Lower lobe of right lung (tissue), 2 donors: ENCODE measurements at regions not wholly inside any gene's neighbourhood (a gene's known extent, or its start where the extent isn't known, plus 50 kb on each side); places are given as distances from the start of the nearest gene placed in this dataset.

Experiments used
- ATAC-seq, 2 donors: fragments of 200-7000 bp; cut with Tn5 transposase; one replicate each; pipeline ENCODE4 v1.9.1; 2020 to 2022; ENCODE audit warnings: mild to moderate bottlenecking in 2 of 2, moderate library complexity in 2 of 2
- DNase-seq: peaks from one replicate; pipeline ENCODE4 v3.0.0-alpha.2; 2020
- H3K27ac ChIP-seq: fragments of 200-600 bp; one replicate; pipeline ENCODE4 v1.8.0; 2022
- H3K27me3 ChIP-seq: fragments of 200-600 bp; one replicate; pipeline ENCODE4 v1.8.0; 2022; ENCODE audit warnings: low read depth
- H3K36me3 ChIP-seq: fragments of 200-600 bp; one replicate; pipeline ENCODE4 v1.8.0; 2022; ENCODE audit warnings: mild to moderate bottlenecking
- H3K4me1 ChIP-seq: fragments of 200-600 bp; one replicate; pipeline ENCODE4 v1.8.0; 2022
- H3K4me3 ChIP-seq: fragments of 200-600 bp; one replicate; pipeline ENCODE4 v1.8.0; 2022; ENCODE audit warnings: mild to moderate bottlenecking
- H3K9me3 ChIP-seq: fragments of 200-600 bp; one replicate; pipeline ENCODE4 v1.8.0; 2022
- CTCF ChIP-seq: fragments of 200-600 bp; IDR thresholded peaks from one replicate; pipeline ENCODE4 v1.8.0; 2022; ENCODE audit warnings: antibody characterized with exemption, mild to moderate bottlenecking
- intact Hi-C: fragments of 100-400 bp; cut with DNase I; formaldehyde crosslinking; loops from one replicate; pipeline ENCODE4 v1.11.0; 2022
- donor health status: DM: no; HTN: yes; CAD: no; lungs with severe emphysema.

GRCh38 chr7:84336766-84337165, 142.2 kb upstream of the SEMA3A start:
- no peak overlapping the region for H3K4me3 ChIP-seq
- intact Hi-C loops: no loop called here
- no peaks in the 10 kb centered on the region for H3K4me1 ChIP-seq
- no peaks in the 10 kb centered on the region for H3K36me3 ChIP-seq
- no peaks in the 10 kb centered on the region for H3K9me3 ChIP-seq
- H3K27ac ChIP-seq: no peak overlapping the region
- no peak for DNase-seq
- no peaks in the 10 kb centered on the region for H3K27me3 ChIP-seq
- ATAC-seq: no peak
- TF ChIP-seq CTCF: no peak

- no peak for TF ChIP-seq CTCF
- intact Hi-C loops: no loop called here
These were observed 141.7 kb upstream of the SEMA3A start for GRCh38 chr7:84336303-84336702.

GRCh38 chr7:84331616-84332015, 137.0 kb upstream of the SEMA3A start:
- no peaks in the 10 kb centered on the region for H3K36me3 ChIP-seq
- no peak for DNase-seq
- intact Hi-C loops: no loop called here
- no peak for ATAC-seq
- H3K27me3 ChIP-seq: no peaks in the 10 kb centered on the region
- H3K4me1 ChIP-seq: no peaks in the 10 kb centered on the region
- no peak overlapping the region for H3K27ac ChIP-seq
- no peak overlapping the region for H3K4me3 ChIP-seq
- TF ChIP-seq CTCF: no peak
- H3K9me3 ChIP-seq: no peaks in the 10 kb centered on the region

More at GRCh38 chr7:84336303-84336702, 141.7 kb upstream of the SEMA3A start:
- Histone ChIP-seq H3K4me3 (no peak overlapping the region), H3K9me3 (no peaks in the 10 kb centered on the region), H3K27ac (no peak overlapping the region), H3K36me3 (no peaks in the 10 kb centered on the region), H3K4me1 (no peaks in the 10 kb centered on the region), H3K27me3 (no peaks in the 10 kb centered on the region)
- ATAC-seq: no peak
- no peak for DNase-seq

GRCh38 chr7:84328571-84328970, 134.0 kb upstream of the SEMA3A start:
- H3K36me3 ChIP-seq: no peaks in the 10 kb centered on the region
- DNase-seq (no peak), ATAC-seq (no peak)
- H3K9me3 ChIP-seq: no peaks in the 10 kb centered on the region
- intact Hi-C loops: no loop called here
- H3K4me1 ChIP-seq: no peaks in the 10 kb centered on the region
- no peak overlapping the region for H3K27ac ChIP-seq
- H3K27me3 ChIP-seq: no peaks in the 10 kb centered on the region
- no peak for TF ChIP-seq CTCF
- no peak overlapping the region for H3K4me3 ChIP-seq

GRCh38 chr7:84324136-84324630, 129.6 kb upstream of the SEMA3A start:
- ATAC-seq (no peak), DNase-seq (no peak)
- Histone ChIP-seq H3K4me3 (no peak overlapping the region), H3K27me3 (no peaks in the 10 kb centered on the region), H3K9me3 (no peaks in the 10 kb centered on the region), H3K27ac (no peak overlapping the region), H3K4me1 (no peaks in the 10 kb centered on the region), H3K36me3 (no peaks in the 10 kb centered on the region)
- TF ChIP-seq CTCF: no peak
- intact Hi-C loops: no loop called here

GRCh38 chr7:84317536-84317935, 122.9 kb upstream of the SEMA3A start:
- no peaks in the 10 kb centered on the region for H3K9me3 ChIP-seq
- no peak overlapping the region for H3K4me3 ChIP-seq
- ATAC-seq: no peak
- no peak overlapping the region for H3K27ac ChIP-seq
- intact Hi-C loops: no loop called here
- no peaks in the 10 kb centered on the region for H3K4me1 ChIP-seq
- DNase-seq: no peak
- no peaks in the 10 kb centered on the region for H3K27me3 ChIP-seq
- TF ChIP-seq CTCF: no peak
- no peaks in the 10 kb centered on the region for H3K36me3 ChIP-seq
